ENCODE measurements at regions not wholly inside any gene's neighbourhood (a gene's known extent, or its start where the extent isn't known, plus 50 kb on each side); places are given as distances from the start of the nearest gene placed in this dataset.

GRCh38 chr10:44042926-44043602, 341.8 kb downstream of the CXCL12 start:
- TF ChIP-seq CTCF (IDR thresholded peaks at IDR 0.05; ENCODE audit: low read depth, low read length) = no peak
- no peak for TF ChIP-seq EZH2phosphoT487 (IDR thresholded peaks at IDR 0.05; ENCODE audit: low read depth)
